Sigmoid colon (tissue), 6 donors: ENCODE measurements at regions not wholly inside any gene's neighbourhood (a gene's known extent, or its start where the extent isn't known, plus 50 kb on each side); places are given as distances from the start of the nearest gene placed in this dataset.

Source experiments
- DNase-seq: peaks from one replicate; pipeline ENCODE4 v3.0.0-alpha.2; 2019
- H3K27ac ChIP-seq, 4 donors: fragments of 200-600 bp; sonication (generic); one replicate each; pipeline ENCODE4 v1.5.1; 2016 to 2019; ENCODE audit warnings: mild to moderate bottlenecking in 1 of 4
- H3K27me3 ChIP-seq, 3 donors: fragments of 200-600 bp; sonication (generic); one replicate each; pipeline ENCODE4 v1.5.1; 2019; ENCODE audit warnings: mild to moderate bottlenecking in 1 of 3
- H3K36me3 ChIP-seq, 4 donors: fragments of 200-600 bp; sonication (generic); one replicate each; pipeline ENCODE4 v1.5.1; 2016 to 2019
- H3K4me1 ChIP-seq, 4 donors: fragments of 200-600 bp; sonication (generic); one replicate each; pipeline ENCODE4 v1.5.1; 2017 to 2019
- H3K4me3 ChIP-seq, 4 donors: fragments of 200-600 bp; sonication (generic); one replicate each; pipeline ENCODE4 v1.5.1; 2017 to 2019; ENCODE audit warnings: mild to moderate bottlenecking in 2 of 4, moderate library complexity in 1 of 4
- H3K9me3 ChIP-seq, 4 donors: fragments of 200-600 bp in 3 of 4; sonication (generic) in 3 of 4; one replicate each; pipeline versions ENCODE4 v1.5.1 to v1.6.1; 2013 to 2019
- CTCF ChIP-seq, 4 experiments: fragments of 450-650 bp in 3 of 4; fragments of 200-600 bp in 1 of 4; IDR thresholded peaks; one replicate each; pipeline ENCODE4 v1.5.1; 2016 to 2019; ENCODE audit warnings: antibody characterized with exemption in 4 of 4, mild to moderate bottlenecking in 3 of 4, moderate library complexity in 2 of 4
- EP300 ChIP-seq, 4 donors: sonication (generic); formaldehyde crosslinking; IDR thresholded peaks; one replicate each; pipeline ENCODE4 v1.6.1; 2017; ENCODE audit warnings: antibody characterized with exemption in 4 of 4
- POLR2A ChIP-seq, 2 donors: fragments of 450-650 bp; IDR thresholded peaks; one replicate each; pipeline ENCODE4 v1.6.1; 2016; ENCODE audit warnings: antibody characterized with exemption in 2 of 2, mild to moderate bottlenecking in 2 of 2, moderate library complexity in 2 of 2
- POLR2AphosphoS5 ChIP-seq, 4 donors: sonication (generic); formaldehyde crosslinking; IDR thresholded peaks; one replicate each; pipeline ENCODE4 v1.6.1; 2017; ENCODE audit warnings: antibody characterized with exemption in 4 of 4
- WGBS, 2 donors: extraction: QIAGEN DNeasy Blood & Tissue Kit; methylation state at CpG; one replicate each; pipeline ENCODE4 v1.1.7; 2013; 5-methylcytosine and 5-hydroxymethylcytosine counted together
- intact Hi-C: fragments of 100-400 bp; cut with DNase I; formaldehyde crosslinking; loops from one replicate; pipeline ENCODE4 v1.15.1; 2023
- donor health status: healthy with polysubstance abuse.
- donor health status: healthy.

GRCh38 chr5:111945535-111945934 lies 188.5 kb upstream of the NREP start:
- intact Hi-C loops: no loop called here
- Histone ChIP-seq H3K4me1 (peaks cover 0 to 7% (median 2%) of the 10 kb centered on the region in 4 donors), H3K36me3 (no peaks in the 10 kb centered on the region), H3K4me3 (no peak overlapping the region), H3K27ac (no peak overlapping the region), H3K27me3 (no peaks in the 10 kb centered on the region), H3K9me3 (no peaks in the 10 kb centered on the region)
- DNase-seq: no peak
- 3 to 59% methylated on average over 1 of the region's 1 CpG for WGBS, 2 donors
- TF ChIP-seq CTCF (IDR thresholded peaks at IDR 0.05): no peak
- no peak for TF ChIP-seq POLR2A (IDR thresholded peaks at IDR 0.05)
- TF ChIP-seq EP300 (IDR thresholded peaks at IDR 0.05): no peak
- no peak for TF ChIP-seq POLR2AphosphoS5 (IDR thresholded peaks at IDR 0.05)

- Histone ChIP-seq H3K27me3 (no peaks in the 10 kb centered on the region), H3K36me3 (no peaks in the 10 kb centered on the region), H3K27ac (no peak overlapping the region), H3K4me3 (no peak overlapping the region), H3K9me3 (no peaks in the 10 kb centered on the region), H3K4me1 (peaks cover 0 to 7% (median 2%) of the 10 kb centered on the region in 4 donors)
- no peak for TF ChIP-seq EP300 (IDR thresholded peaks at IDR 0.05)
- no peak for TF ChIP-seq POLR2AphosphoS5 (IDR thresholded peaks at IDR 0.05)
- no peak for TF ChIP-seq CTCF (IDR thresholded peaks at IDR 0.05)
- no peak for TF ChIP-seq POLR2A (IDR thresholded peaks at IDR 0.05)
- no peak for DNase-seq
- intact Hi-C loops: no loop called here
- 82 to 84% methylated on average over 1 of the region's 1 CpG for WGBS, 2 donors
Measured at GRCh38 chr5:111942661-111943401, 185.8 kb upstream of the NREP start.

- Histone ChIP-seq H3K27me3 (no peaks in the 10 kb centered on the region), H3K4me1 (peaks cover 0 to 7% (median 2%) of the 10 kb centered on the region in 4 donors), H3K27ac (no peak overlapping the region), H3K36me3 (no peaks in the 10 kb centered on the region), H3K9me3 (no peaks in the 10 kb centered on the region), H3K4me3 (no peak overlapping the region)
- WGBS, 2 donors: 79 to 83% methylated on average over 4 of the region's 4 CpGs
- TF ChIP-seq CTCF (IDR thresholded peaks at IDR 0.05): no peak
- no peak for TF ChIP-seq POLR2AphosphoS5 (IDR thresholded peaks at IDR 0.05)
- TF ChIP-seq EP300 (IDR thresholded peaks at IDR 0.05): no peak
- no peak for TF ChIP-seq POLR2A (IDR thresholded peaks at IDR 0.05)
- intact Hi-C loops: no loop called here
- DNase-seq: no peak
Measured at GRCh38 chr5:111942201-111942600, 185.2 kb upstream of the NREP start.

- TF ChIP-seq CTCF (IDR thresholded peaks at IDR 0.05): no peak
- no peak for TF ChIP-seq POLR2A (IDR thresholded peaks at IDR 0.05)
- no peak for TF ChIP-seq POLR2AphosphoS5 (IDR thresholded peaks at IDR 0.05)
- TF ChIP-seq EP300 (IDR thresholded peaks at IDR 0.05): no peak
- WGBS, 2 donors: 72 to 85% methylated on average over 2 of the region's 2 CpGs
- no peak for DNase-seq
- H3K4me3 ChIP-seq: no peak overlapping the region
- H3K27me3 ChIP-seq: no peaks in the 10 kb centered on the region
- intact Hi-C loops: no loop called here
- H3K27ac ChIP-seq: no peak overlapping the region
- no peaks in the 10 kb centered on the region for H3K9me3 ChIP-seq
- H3K4me1 ChIP-seq: peaks cover 0 to 17% (median 13%) of the 10 kb centered on the region in 4 donors
- no peaks in the 10 kb centered on the region for H3K36me3 ChIP-seq
Measured at GRCh38 chr5:111937094-111937493, 180.1 kb upstream of the NREP start.

- Histone ChIP-seq H3K36me3 (no peaks in the 10 kb centered on the region), H3K4me3 (no peak overlapping the region), H3K27me3 (no peaks in the 10 kb centered on the region), H3K4me1 (peaks cover 0 to 13% (median 10%) of the 10 kb centered on the region in 4 donors), H3K9me3 (no peaks in the 10 kb centered on the region), H3K27ac (no peak overlapping the region)
- TF ChIP-seq POLR2A (IDR thresholded peaks at IDR 0.05) (no peak), CTCF (IDR thresholded peaks at IDR 0.05) (no peak), POLR2AphosphoS5 (IDR thresholded peaks at IDR 0.05) (no peak), EP300 (IDR thresholded peaks at IDR 0.05) (no peak)
- intact Hi-C loops: no loop called here
- no peak for DNase-seq
- WGBS, 2 donors: 86 to 90% methylated on average over 3 of the region's 3 CpGs
Measured at GRCh38 chr5:111935835-111936234, 178.8 kb upstream of the NREP start.
